ENCODE measurements at regions not wholly inside any gene's neighbourhood (a gene's known extent, or its start where the extent isn't known, plus 50 kb on each side); places are given as distances from the start of the nearest gene placed in this dataset.

- Mint-ChIP-seq H3K27me3 (ENCODE audit: low read depth) (peaks cover 4% of the 10 kb centered on the region; the same call in 1 of the 2 replicates), H3K9me3 (peaks cover 4 to 7% of the 10 kb centered on the region in 2 experiments; a peak in 4 of 5 replicates), H3K4me1 (peaks cover 0 to 2% of the 10 kb centered on the region in 2 experiments; a peak in 1 of 4 replicates), H3K27ac (no peak overlapping the region), H3K4me3 (no peak overlapping the region), H3K36me3 (ENCODE audit: insufficient read depth in 1 of 3, low read depth in 3 of 3) (no peaks in the 10 kb centered on the region; a peak in 1 of 7 replicates)
- Histone ChIP-seq H3K18ac (ENCODE audit: insufficient read length, low read depth, low read length) (no peak overlapping the region), H3K23ac (ENCODE audit: insufficient read length, low read depth, low read length) (no peak overlapping the region), H3K27ac (ENCODE audit: insufficient read length, low read depth, low read length) (no peak overlapping the region), H3K4me2 (ENCODE audit: insufficient read depth, insufficient read length, low read length) (no peak overlapping the region), H2AFZ (ENCODE audit: low read length) (no peak overlapping the region), H4K8ac (replicated peaks; ENCODE audit: insufficient read length, low read depth, low read length) (no peak overlapping the region), H3K79me1 (ENCODE audit: insufficient read depth, low read depth, low read length, poor library complexity, severe bottlenecking) (no peaks in the 10 kb centered on the region), H3K9ac (ENCODE audit: extremely low read depth, insufficient read length, low read length) (no peak overlapping the region), H3K56ac (ENCODE audit: insufficient read length, low read depth, low read length) (no peak overlapping the region), H4K91ac (ENCODE audit: insufficient read length, low read depth, low read length) (no peak overlapping the region), H3K9me3 (ENCODE audit: control insufficient read depth, low read depth, low read length) (no peaks in the 10 kb centered on the region), H2BK12ac (ENCODE audit: insufficient read length, low read depth, low read length) (no peak overlapping the region), H3K4me1 (ENCODE audit: insufficient read depth, low read length) (no peaks in the 10 kb centered on the region), H3K14ac (ENCODE audit: insufficient read depth, low read length) (no peak overlapping the region), H3K4ac (ENCODE audit: low read depth, low read length) (no peak overlapping the region), H3T11ph (ENCODE audit: low read length) (no peak overlapping the region), H2BK5ac (ENCODE audit: insufficient read length, low read length) (no peak overlapping the region), H4K20me1 (ENCODE audit: control insufficient read depth, insufficient read depth, insufficient read length) (no peaks in the 10 kb centered on the region), H2AK5ac (ENCODE audit: insufficient read length, low read length) (no peak overlapping the region), H2BK20ac (ENCODE audit: low read depth, low read length, poor library complexity, severe bottlenecking) (no peak overlapping the region), H4K5ac (ENCODE audit: insufficient read length, low read depth, low read length) (no peak overlapping the region), H3K23me2 (ENCODE audit: insufficient read length, low read depth, low read length, poor library complexity, severe bottlenecking) (no peaks in the 10 kb centered on the region), H3K79me2 (ENCODE audit: insufficient read depth, low read length) (no peaks in the 10 kb centered on the region), H3K27me3 (ENCODE audit: insufficient read depth, low read length) (no peaks in the 10 kb centered on the region), H2BK15ac (ENCODE audit: low read depth, low read length) (no peak overlapping the region), H2BK120ac (ENCODE audit: low read depth, low read length, poor library complexity, severe bottlenecking) (no peak overlapping the region)
- no peak for TF ChIP-seq CTCF (conservative IDR thresholded peaks at IDR 0.05)
- DNase-seq, result no peak
Measured at GRCh38 chr6:55088902-55089301, 85.4 kb upstream of the HCRTR2 start.
